HCT116 (cell line): ENCODE measurements at regions not wholly inside any gene's neighbourhood (a gene's known extent, or its start where the extent isn't known, plus 50 kb on each side); places are given as distances from the start of the nearest gene placed in this dataset.
"Not testable (repeated sequence)": the region's sequence is repeated elsewhere in the genome, so short reads cannot be mapped to it uniquely, and the experiment has no call there.

ENCODE experiments used
- ATAC-seq: fragments of 200-7000 bp; cut with Tn5 transposase; 2 replicates; pipeline ENCODE4 v1.9.1; 2020; ENCODE audit warnings: mild to moderate bottlenecking, moderate library complexity
- BruUV-seq: library from RNA; stranded (reverse); fragments of 400-500 nt; replicated peaks from 2 replicates; lab custom pipeline; 2021; lab: Mats Ljungman, UMichigan
- CTCF ChIA-PET: fragments of 300-600 bp; sonication (Branson Sonifier 250); formaldehyde crosslinking; loops from one replicate; lab custom pipeline; 2021; ENCODE audit warnings: antibody characterized with exemption; lab: Charles Lee
- POLR2A ChIA-PET: fragments of 300-600, 350-600 bp; sonication (Branson Sonifier 250); formaldehyde crosslinking; loops from one replicate; lab custom pipeline; 2021; ENCODE audit warnings: antibody characterized with exemption; lab: Charles Lee
- RAD21 ChIA-PET, 2 experiments: fragments of 300-600 bp; sonication (Branson Sonifier 250); formaldehyde crosslinking; loops; one replicate each; lab custom pipeline; 2023; ENCODE audit warnings: low total read pairs in 2 of 2; ENCODE audit not compliant: uncharacterized antibody in 2 of 2, unreplicated experiment in 2 of 2, low non-redundant PET in 1 of 2; lab: Charles Lee
- DNase-seq: peaks from one replicate; pipeline ENCODE4 v3.0.0-alpha.2; 2010; ENCODE audit warnings: low read depth, low spot score
- H2AFZ ChIP-seq: fragments of 200-600 bp; shearing (Covaris generic), sonication (generic); 2 replicates; pipeline ENCODE4 v1.6.1; 2017; ENCODE audit warnings: low read depth, mixed run types, mixed read lengths, antibody characterized with exemption, low read length; ENCODE audit not compliant: poor library complexity, severe bottlenecking
- H3K27ac ChIP-seq: 2 replicates; pipeline ENCODE4 v1.5.1; 2012; ENCODE audit warnings: low read depth, low read length
- H3K27me3 ChIP-seq: fragments of 200-600 bp; sonication (generic); 2 replicates; pipeline ENCODE4 v1.6.1; 2016; ENCODE audit warnings: mixed run types, low read length, mixed read lengths; ENCODE audit not compliant: insufficient read depth
- H3K36me3 ChIP-seq, 2 experiments: fragments of 200-500 bp in 1 of 2; fragments of 200-600 bp in 1 of 2; sonication (Bioruptor generic) in 1 of 2; sonication (generic) in 1 of 2; 2 replicates each; pipeline versions ENCODE4 v1.5.1 to v1.6.1; 2014 to 2016; ENCODE audit warnings: low read length in 2 of 2, inconsistent platforms in 1 of 2, mixed read lengths in 1 of 2, mixed run types in 1 of 2; ENCODE audit not compliant: insufficient read depth in 2 of 2, control insufficient read depth in 1 of 2
- H3K4me1 ChIP-seq, 2 experiments: fragments of 200-600 bp in 1 of 2; sonication (generic) in 1 of 2; 2 replicates each; pipeline versions ENCODE4 v1.5.1 to v1.6.1; 2012 to 2017; ENCODE audit warnings: low read length in 2 of 2, inconsistent platforms in 1 of 2, mild to moderate bottlenecking in 1 of 2, mixed read lengths in 1 of 2, mixed run types in 1 of 2, moderate library complexity in 1 of 2; ENCODE audit not compliant: insufficient read depth in 2 of 2, control insufficient read depth in 1 of 2
- H3K4me2 ChIP-seq: fragments of 200-600 bp; sonication (generic); 2 replicates; pipeline ENCODE4 v1.6.1; 2017; ENCODE audit warnings: mixed run types, low read length, mixed read lengths
- H3K4me3 ChIP-seq, 2 experiments: fragments of 200-600 bp in 1 of 2; sonication (generic) in 1 of 2; replicated peaks in 1 of 2; 2 replicates each; pipeline ENCODE4 v1.5.1; 2011 to 2016; ENCODE audit warnings: low read length in 2 of 2, control low read depth in 1 of 2, low read depth in 1 of 2, mild to moderate bottlenecking in 1 of 2, mixed read lengths in 1 of 2, mixed run types in 1 of 2
- H3K79me2 ChIP-seq: fragments of 200-600 bp; sonication (generic); 2 replicates; pipeline ENCODE4 v1.6.1; 2017; ENCODE audit warnings: mild to moderate bottlenecking, mixed run types, low read length, moderate library complexity, mixed read lengths; ENCODE audit not compliant: insufficient read depth
- H3K9ac ChIP-seq: fragments of 200-600 bp; sonication (generic); 2 replicates; pipeline ENCODE4 v1.6.1; 2016; ENCODE audit warnings: low read length, mixed read lengths
- H3K9me2 ChIP-seq: fragments of 200-600 bp; sonication (generic), shearing (Covaris generic); 2 replicates; pipeline ENCODE4 v1.6.1; 2017; ENCODE audit warnings: mixed run types, mild to moderate bottlenecking, moderate library complexity; ENCODE audit not compliant: insufficient read depth
- H3K9me3 ChIP-seq, 2 experiments: fragments of 200-500 bp in 1 of 2; fragments of 200-600 bp in 1 of 2; sonication (Bioruptor generic) in 1 of 2; sonication (generic) in 1 of 2; 2 replicates each; pipeline ENCODE4 v1.6.1; 2014 to 2017; ENCODE audit warnings: low read length in 2 of 2, mixed read lengths in 2 of 2, inconsistent platforms in 1 of 2, low read depth in 1 of 2, mild to moderate bottlenecking in 1 of 2, mixed run types in 1 of 2, moderate library complexity in 1 of 2; ENCODE audit not compliant: control insufficient read depth in 1 of 2, insufficient read depth in 1 of 2
- H4K20me1 ChIP-seq: fragments of 200-600 bp; sonication (generic), shearing (Covaris generic); 2 replicates; pipeline ENCODE4 v1.6.1; 2017; ENCODE audit warnings: mixed run types, mild to moderate bottlenecking, moderate library complexity; ENCODE audit not compliant: insufficient read depth
- POLR2A ChIP-seq: IDR thresholded peaks from 2 replicates; pipeline ENCODE4 v1.7.0; 2011; ENCODE audit warnings: borderline replicate concordance; ENCODE audit not compliant: insufficient read depth, insufficient read length; ENCODE audit errors: extremely low read depth
- SP1 ChIP-seq: IDR thresholded peaks from 2 replicates; pipeline ENCODE4 v1.6.1; 2012; ENCODE audit warnings: low read depth
- TCF7L2 ChIP-seq: IDR thresholded peaks from 2 replicates; pipeline ENCODE4 v1.7.0; 2011; ENCODE audit warnings: borderline replicate concordance, inconsistent platforms; ENCODE audit not compliant: insufficient read depth, insufficient read length; ENCODE audit errors: extremely low read depth
- intact Hi-C: fragments of 100-400 bp; cut with micrococcal nuclease; formaldehyde crosslinking; loops from 2 replicates; pipeline ENCODE4 v1.10.0; 2022

- TF ChIP-seq TCF7L2: no peak
- no peak for TF ChIP-seq SP1
- no peak for TF ChIP-seq POLR2A
- TF ChIP-seq, all 23 proteins: peak for 0
These were observed 58.3 kb upstream of the DEFB108B start (continued) for GRCh38 chr11:71774603-71775222.

- H3K9me3 ChIP-seq, BruUV-seq, CTCF ChIA-PET, H2AFZ ChIP-seq, H4K20me1 ChIP-seq, H3K9ac ChIP-seq, H3K4me3 ChIP-seq, DNase-seq, ATAC-seq, RAD21 ChIA-PET, H3K9me2 ChIP-seq, H3K79me2 ChIP-seq, H3K4me2 ChIP-seq, H3K36me3 ChIP-seq, POLR2A ChIA-PET, H3K27ac ChIP-seq, intact Hi-C loops, H3K27me3 ChIP-seq: not testable (repeated sequence)
- H3K4me1 ChIP-seq: peaks cover 5 to 15% of the 10 kb centered on the region in 2 experiments; a peak in 3 of 4 replicates
These were observed 52.9 kb upstream of the DEFB108B start for GRCh38 chr11:71780116-71780515.

GRCh38 chr11:71780771-71781170 lies 52.2 kb upstream of the DEFB108B start:
- H3K9me2 ChIP-seq, H3K36me3 ChIP-seq, intact Hi-C loops, CTCF ChIA-PET, H3K4me3 ChIP-seq, H3K9me3 ChIP-seq, DNase-seq, H3K27ac ChIP-seq, POLR2A ChIA-PET, RAD21 ChIA-PET, H3K79me2 ChIP-seq, H2AFZ ChIP-seq, H3K27me3 ChIP-seq, H3K9ac ChIP-seq, ATAC-seq, H4K20me1 ChIP-seq, BruUV-seq: not testable (repeated sequence)
- Histone ChIP-seq H3K4me2 (peak overlapping the region; percentile 21; the same call in 1 of the 2 replicates), H3K4me1 (peaks cover 5 to 15% of the 10 kb centered on the region in 2 experiments; a peak in 3 of 4 replicates)

- intact Hi-C loops, CTCF ChIA-PET, H3K27ac ChIP-seq: not testable (repeated sequence)
These were observed 51.5 kb upstream of the DEFB108B start for GRCh38 chr11:71781491-71781890.

GRCh38 chr11:71782229-71782861 lies 50.7 kb upstream of the DEFB108B start:
- POLR2A ChIA-PET, ATAC-seq, intact Hi-C loops: not testable (repeated sequence)

More at GRCh38 chr11:71781491-71781890, 51.5 kb upstream of the DEFB108B start:
- H3K36me3 ChIP-seq, H3K4me2 ChIP-seq, DNase-seq, H3K9ac ChIP-seq, H3K27me3 ChIP-seq, H2AFZ ChIP-seq, H3K9me3 ChIP-seq, RAD21 ChIA-PET, H3K9me2 ChIP-seq, POLR2A ChIA-PET, H4K20me1 ChIP-seq, H3K79me2 ChIP-seq, BruUV-seq, H3K4me3 ChIP-seq, ATAC-seq: not testable (repeated sequence)
- H3K4me1 ChIP-seq: peaks cover 5 to 21% of the 10 kb centered on the region in 2 experiments; a peak in 3 of 4 replicates

More at GRCh38 chr11:71782229-71782861, 50.7 kb upstream of the DEFB108B start:
- H3K9ac ChIP-seq, H3K4me2 ChIP-seq, H3K36me3 ChIP-seq, H3K27ac ChIP-seq, H3K4me3 ChIP-seq, H3K9me2 ChIP-seq, CTCF ChIA-PET, H3K79me2 ChIP-seq, BruUV-seq, RAD21 ChIA-PET, H3K9me3 ChIP-seq, H4K20me1 ChIP-seq, H3K27me3 ChIP-seq, H2AFZ ChIP-seq, DNase-seq: not testable (repeated sequence)
- H3K4me1 ChIP-seq: peaks cover 5 to 24% of the 10 kb centered on the region in 2 experiments; a peak in 3 of 4 replicates
